PC-9 (cell line): ENCODE measurements at regions not wholly inside any gene's neighbourhood (a gene's known extent, or its start where the extent isn't known, plus 50 kb on each side); places are given as distances from the start of the nearest gene placed in this dataset.

ENCODE experiments used
- BruUV-seq: library from RNA; stranded (reverse); fragments of 400-500 nt; replicated peaks from 2 replicates; lab custom pipeline; 2021; lab: Mats Ljungman, UMichigan
- CTCF ChIA-PET: fragments of 300-600 bp; sonication (Branson Sonifier 250); formaldehyde crosslinking; loops from one replicate; lab custom pipeline; 2022; ENCODE audit warnings: antibody characterized with exemption; lab: Charles Lee
- POLR2A ChIA-PET: fragments of 300-600 bp; sonication (Branson Sonifier 250); formaldehyde crosslinking; loops from one replicate; lab custom pipeline; 2022; ENCODE audit warnings: antibody characterized with exemption; ENCODE audit not compliant: unreplicated experiment; lab: Charles Lee
- DNase-seq, 2 experiments: peaks; one replicate each; pipeline versions ENCODE4 v3.0.0 to v3.0.0-alpha.2; 2015 to 2022; ENCODE audit warnings: mixed read lengths in 1 of 2
- H2AFZ ChIP-seq: fragments of 200-600 bp; sonication (generic); 2 replicates; pipeline ENCODE4 v1.8.1; 2017; ENCODE audit warnings: antibody characterized with exemption
- H3F3A ChIP-seq: fragments of 200-600 bp; sonication (generic); 2 replicates; pipeline ENCODE4 v1.8.1; 2017; ENCODE audit warnings: antibody characterized with exemption, mild to moderate bottlenecking, low read depth; ENCODE audit not compliant: insufficient read depth
- H3K27ac ChIP-seq: fragments of 200-600 bp; sonication (generic); 2 replicates; pipeline ENCODE4 v1.6.1; 2016; ENCODE audit warnings: mixed run types
- H3K27me3 ChIP-seq: fragments of 200-600 bp; sonication (generic); 2 replicates; pipeline ENCODE4 v1.6.1; 2016; ENCODE audit warnings: low read depth, mixed run types; ENCODE audit not compliant: insufficient read depth
- H3K36me3 ChIP-seq: fragments of 200-600 bp; sonication (generic); 2 replicates; pipeline ENCODE4 v1.6.1; 2016; ENCODE audit warnings: low read depth, mixed run types
- H3K4me1 ChIP-seq: fragments of 200-600 bp; sonication (generic); replicated peaks from 2 replicates; pipeline ENCODE4 v1.6.1; 2016; ENCODE audit warnings: mixed run types; ENCODE audit not compliant: insufficient read depth
- H3K4me2 ChIP-seq: fragments of 200-600 bp; sonication (generic); 2 replicates; pipeline ENCODE4 v1.6.1; 2017; ENCODE audit warnings: mixed run types
- H3K4me3 ChIP-seq: fragments of 200-600 bp; sonication (generic); 2 replicates; pipeline ENCODE4 v1.6.1; 2016; ENCODE audit warnings: mixed run types
- H3K79me2 ChIP-seq: fragments of 200-600 bp; sonication (generic); 2 replicates; pipeline ENCODE4 v1.6.1; 2017; ENCODE audit warnings: low read depth, mixed run types
- H3K9me2 ChIP-seq: fragments of 200-600 bp; sonication (generic); 2 replicates; pipeline ENCODE4 v1.8.1; 2017; ENCODE audit warnings: mild to moderate bottlenecking; ENCODE audit not compliant: insufficient read depth
- H3K9me3 ChIP-seq: fragments of 200-600 bp; sonication (generic); 2 replicates; pipeline ENCODE4 v1.8.1; 2016; ENCODE audit warnings: low read depth; ENCODE audit not compliant: insufficient read depth
- H4K20me1 ChIP-seq: fragments of 200-600 bp; sonication (generic); 2 replicates; pipeline ENCODE4 v1.8.1; 2017; ENCODE audit not compliant: insufficient read depth
- EZH2 ChIP-seq: fragments of 200-600 bp; sonication (generic); IDR thresholded peaks from 2 replicates; pipeline ENCODE4 v1.8.0; 2017; ENCODE audit warnings: antibody characterized with exemption, low read depth
- intact Hi-C: fragments of 100-400 bp; cut with micrococcal nuclease; formaldehyde crosslinking; loops from one replicate; pipeline ENCODE4 v1.10.0; 2022; ENCODE audit not compliant: unreplicated experiment
- TF ChIP-seq, protein P1 (sequence below): fragments of 200-600 bp; sonication (generic); conservative IDR thresholded peaks from 2 replicates; pipeline ENCODE4 v1.6.1; 2017; ENCODE audit warnings: mixed run types, antibody characterized with exemption, mild to moderate bottlenecking, moderate library complexity

DNA sequence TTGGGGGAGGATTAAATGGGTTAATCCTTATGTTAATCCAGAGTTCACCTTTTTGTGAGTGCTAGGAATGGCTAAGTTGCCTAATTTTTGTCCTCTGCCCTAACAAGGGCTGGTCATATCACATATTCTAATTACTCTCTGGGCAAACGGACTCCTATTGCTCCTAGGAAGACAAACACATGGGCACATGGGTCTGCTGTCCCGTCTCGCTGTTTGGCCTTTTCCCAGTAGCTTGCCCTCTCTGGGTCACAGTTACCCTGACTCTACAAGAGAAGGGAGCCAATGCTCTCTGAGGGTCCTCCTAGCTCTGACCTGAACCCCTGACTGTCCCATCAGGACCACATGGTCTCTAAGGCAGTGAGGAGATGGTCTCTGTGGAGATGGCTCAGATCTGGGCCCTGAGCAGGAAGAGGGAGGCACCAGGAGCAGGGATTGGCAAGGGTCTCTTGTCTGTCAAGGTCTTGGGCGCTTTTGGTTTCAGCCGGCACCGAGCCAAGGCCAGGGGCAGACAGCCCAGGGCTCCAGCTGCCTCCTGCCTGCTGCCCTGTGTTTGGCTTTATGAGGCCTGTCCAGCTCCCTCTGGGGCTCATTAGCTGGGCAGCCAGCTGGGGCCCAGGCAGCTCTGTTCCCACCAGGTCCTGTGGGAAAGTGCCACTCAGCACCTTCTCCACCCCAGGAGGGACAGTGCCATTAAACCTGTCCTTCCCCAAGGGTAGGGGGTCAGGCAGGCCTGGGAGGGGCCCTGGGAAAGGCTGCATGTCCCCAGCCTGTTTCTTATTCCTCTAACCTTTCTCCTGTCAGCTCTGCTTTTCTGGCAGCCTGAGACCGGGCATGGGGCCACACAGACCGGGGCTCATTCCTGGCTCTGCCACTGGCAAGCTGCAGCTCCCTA lies 559.9 kb downstream of the MN1 start:
- BruUV-seq = no TSS peak
- intact Hi-C loops = no loop called here
- CTCF ChIA-PET = no interaction called here

DNA sequence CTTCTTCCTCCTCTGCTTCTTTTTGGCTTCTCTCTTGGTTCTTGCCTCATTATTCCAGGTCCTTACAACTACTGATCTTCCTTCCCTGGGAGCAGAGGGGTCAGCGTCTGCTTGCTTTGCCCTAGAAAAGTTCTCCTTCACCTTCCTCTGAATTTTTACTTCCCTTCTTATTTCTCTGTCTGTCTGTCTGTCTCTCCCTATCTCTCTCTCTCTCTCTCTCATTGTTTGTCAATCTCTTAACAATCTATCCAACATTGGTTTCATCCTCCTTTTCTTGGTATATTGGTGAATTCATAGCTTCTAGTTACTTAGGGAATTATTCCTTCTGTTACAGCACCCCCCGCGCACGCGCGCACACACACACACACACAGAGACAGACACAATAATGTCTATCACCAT lies 559.1 kb downstream of the MN1 start:
- Histone ChIP-seq H3K9me2 (no peaks in the 10 kb centered on the region), H3K27me3 (no peaks in the 10 kb centered on the region), H3K4me2 (no peak overlapping the region), H3K36me3 (no peaks in the 10 kb centered on the region), H3K4me1 (peaks cover 10% of the 10 kb centered on the region), H3F3A (no peaks in the 10 kb centered on the region), H3K79me2 (no peaks in the 10 kb centered on the region), H2AFZ (no peak overlapping the region), H3K9me3 (no peaks in the 10 kb centered on the region; the same call in 1 of the 2 replicates), H4K20me1 (no peaks in the 10 kb centered on the region), H3K4me3 (no peak overlapping the region), H3K27ac (no peak overlapping the region)
- POLR2A ChIA-PET = no interaction called here
- DNase-seq = no peak
- no peak for TF ChIP-seq EZH2
- TF ChIP-seq, protein P1, sequence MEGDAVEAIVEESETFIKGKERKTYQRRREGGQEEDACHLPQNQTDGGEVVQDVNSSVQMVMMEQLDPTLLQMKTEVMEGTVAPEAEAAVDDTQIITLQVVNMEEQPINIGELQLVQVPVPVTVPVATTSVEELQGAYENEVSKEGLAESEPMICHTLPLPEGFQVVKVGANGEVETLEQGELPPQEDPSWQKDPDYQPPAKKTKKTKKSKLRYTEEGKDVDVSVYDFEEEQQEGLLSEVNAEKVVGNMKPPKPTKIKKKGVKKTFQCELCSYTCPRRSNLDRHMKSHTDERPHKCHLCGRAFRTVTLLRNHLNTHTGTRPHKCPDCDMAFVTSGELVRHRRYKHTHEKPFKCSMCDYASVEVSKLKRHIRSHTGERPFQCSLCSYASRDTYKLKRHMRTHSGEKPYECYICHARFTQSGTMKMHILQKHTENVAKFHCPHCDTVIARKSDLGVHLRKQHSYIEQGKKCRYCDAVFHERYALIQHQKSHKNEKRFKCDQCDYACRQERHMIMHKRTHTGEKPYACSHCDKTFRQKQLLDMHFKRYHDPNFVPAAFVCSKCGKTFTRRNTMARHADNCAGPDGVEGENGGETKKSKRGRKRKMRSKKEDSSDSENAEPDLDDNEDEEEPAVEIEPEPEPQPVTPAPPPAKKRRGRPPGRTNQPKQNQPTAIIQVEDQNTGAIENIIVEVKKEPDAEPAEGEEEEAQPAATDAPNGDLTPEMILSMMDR = no peak
- BruUV-seq = no TSS peak
- CTCF ChIA-PET = no interaction called here
- intact Hi-C loops = no loop called here

More for the DNA sequence above, 559.9 kb downstream of the MN1 start:
- Histone ChIP-seq H3K36me3 (no peaks in the 10 kb centered on the region), H3K4me2 (no peak overlapping the region), H3K4me3 (no peak overlapping the region), H4K20me1 (no peaks in the 10 kb centered on the region), H3K9me2 (no peaks in the 10 kb centered on the region), H3K79me2 (no peaks in the 10 kb centered on the region), H3K27me3 (no peaks in the 10 kb centered on the region), H3K27ac (no peak overlapping the region), H3F3A (no peaks in the 10 kb centered on the region), H2AFZ (no peak overlapping the region), H3K4me1 (peaks cover 10% of the 10 kb centered on the region), H3K9me3 (no peaks in the 10 kb centered on the region; the same call in 1 of the 2 replicates)
- DNase-seq = no peak
- TF ChIP-seq, protein P1 = no peak
- no peak for TF ChIP-seq EZH2
- POLR2A ChIA-PET = no interaction called here

DNA sequence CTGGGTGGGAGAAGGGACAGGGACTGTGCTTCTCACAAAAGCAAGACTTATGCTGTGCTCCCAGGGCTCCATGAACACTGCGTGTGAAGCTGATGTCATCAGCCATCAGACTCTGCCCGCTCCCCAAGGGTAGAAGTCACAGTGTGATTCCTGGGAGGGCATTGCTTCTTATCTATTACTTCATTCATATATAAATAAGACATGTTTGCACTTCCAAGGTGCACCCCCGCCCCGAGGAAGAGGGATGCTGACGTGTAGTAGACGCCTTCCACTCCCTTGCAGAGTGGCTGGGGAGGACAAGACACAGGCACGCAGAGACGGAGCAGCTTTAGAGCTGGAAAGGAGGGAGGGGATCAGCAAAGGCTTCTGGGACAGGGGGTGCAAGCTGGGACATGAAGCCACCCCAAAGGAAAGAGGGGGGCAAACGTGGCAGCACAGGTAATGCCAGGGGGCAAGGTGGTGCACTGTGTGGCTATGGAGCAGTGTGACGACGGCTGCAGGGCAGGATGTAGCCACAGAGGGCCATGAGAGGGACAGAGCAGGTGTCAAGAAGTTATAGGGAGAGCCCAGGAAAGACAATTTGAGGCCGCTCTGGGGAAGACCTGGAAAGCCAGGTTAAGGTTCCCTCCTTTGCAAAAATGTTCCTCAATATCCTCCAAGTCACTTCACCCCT lies 558.5 kb downstream of the MN1 start:
- CTCF ChIA-PET = no interaction called here
- intact Hi-C loops = no loop called here
- POLR2A ChIA-PET = no interaction called here

More for the DNA sequence above, 558.5 kb downstream of the MN1 start:
- Histone ChIP-seq H3F3A (no peaks in the 10 kb centered on the region; the same call in 1 of the 2 replicates), H3K79me2 (no peaks in the 10 kb centered on the region), H3K4me3 (no peak overlapping the region), H3K27me3 (no peaks in the 10 kb centered on the region), H3K9me3 (no peaks in the 10 kb centered on the region; the same call in 1 of the 2 replicates), H3K36me3 (no peaks in the 10 kb centered on the region), H3K4me1 (peaks cover 10% of the 10 kb centered on the region), H4K20me1 (no peaks in the 10 kb centered on the region), H3K4me2 (no peak overlapping the region), H2AFZ (no peak overlapping the region), H3K9me2 (no peaks in the 10 kb centered on the region), H3K27ac (no peak overlapping the region)
- BruUV-seq = no TSS peak
- DNase-seq = no peak
- no peak for TF ChIP-seq EZH2
- TF ChIP-seq, protein P1 = no peak
